ENCODE measurements at regions not wholly inside any gene's neighbourhood (a gene's known extent, or its start where the extent isn't known, plus 50 kb on each side); places are given as distances from the start of the nearest gene placed in this dataset.

DNA sequence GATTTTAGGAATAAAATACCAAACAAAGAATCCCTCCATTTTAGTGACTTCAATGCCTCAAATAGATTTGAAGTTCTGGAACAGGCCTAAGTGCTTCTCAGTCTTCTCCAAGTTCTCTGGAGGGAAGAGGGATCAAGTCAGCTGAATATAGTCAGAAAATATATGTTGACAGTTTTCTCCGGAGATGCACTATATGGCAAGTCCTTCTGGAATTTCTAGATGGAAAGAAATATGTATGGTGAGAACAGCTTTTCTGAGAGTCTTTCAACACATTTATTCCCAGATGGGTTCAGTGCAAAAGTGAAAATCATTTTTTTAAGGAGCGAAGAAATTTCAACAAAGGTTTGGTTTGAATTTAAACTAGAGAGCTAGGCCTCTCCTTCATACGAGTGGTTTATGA lies 317.4 kb upstream of the SLC30A5 start:
- Mint-ChIP-seq H3K4me3 (no peak overlapping the region), H3K27ac (no peak overlapping the region), H3K9me3 (no peaks in the 10 kb centered on the region), H3K27me3 (ENCODE audit: low read depth in 2 of 2) (no peaks in the 10 kb centered on the region), H3K36me3 (no peaks in the 10 kb centered on the region), H3K4me1 (no peaks in the 10 kb centered on the region)
- no peaks in the 10 kb centered on the region for H3K4me1 ChIP-seq (ENCODE audit: control insufficient read depth, insufficient read depth, low read length)
- H3K27me3 ChIP-seq (ENCODE audit: control insufficient read depth, insufficient read depth, low read length), result no peaks in the 10 kb centered on the region
- H3K36me3 ChIP-seq (ENCODE audit: control insufficient read depth, insufficient read depth, low read length), result no peaks in the 10 kb centered on the region
- DNase-seq (no peak), ATAC-seq (no peak)
- no peak overlapping the region for H3K27ac ChIP-seq (ENCODE audit: low read length)
- WGBS (ENCODE audit: insufficient coverage), result 100% methylated on average over 3 of the region's 3 CpGs
- H3K4me3 ChIP-seq (ENCODE audit: low read length), result no peak overlapping the region
- intact Hi-C loops (cut with micrococcal nuclease), result no loop called here
- H3K9me3 ChIP-seq (ENCODE audit: control insufficient read depth, insufficient read depth, low read length), result no peaks in the 10 kb centered on the region
- TF ChIP-seq, protein P1, sequence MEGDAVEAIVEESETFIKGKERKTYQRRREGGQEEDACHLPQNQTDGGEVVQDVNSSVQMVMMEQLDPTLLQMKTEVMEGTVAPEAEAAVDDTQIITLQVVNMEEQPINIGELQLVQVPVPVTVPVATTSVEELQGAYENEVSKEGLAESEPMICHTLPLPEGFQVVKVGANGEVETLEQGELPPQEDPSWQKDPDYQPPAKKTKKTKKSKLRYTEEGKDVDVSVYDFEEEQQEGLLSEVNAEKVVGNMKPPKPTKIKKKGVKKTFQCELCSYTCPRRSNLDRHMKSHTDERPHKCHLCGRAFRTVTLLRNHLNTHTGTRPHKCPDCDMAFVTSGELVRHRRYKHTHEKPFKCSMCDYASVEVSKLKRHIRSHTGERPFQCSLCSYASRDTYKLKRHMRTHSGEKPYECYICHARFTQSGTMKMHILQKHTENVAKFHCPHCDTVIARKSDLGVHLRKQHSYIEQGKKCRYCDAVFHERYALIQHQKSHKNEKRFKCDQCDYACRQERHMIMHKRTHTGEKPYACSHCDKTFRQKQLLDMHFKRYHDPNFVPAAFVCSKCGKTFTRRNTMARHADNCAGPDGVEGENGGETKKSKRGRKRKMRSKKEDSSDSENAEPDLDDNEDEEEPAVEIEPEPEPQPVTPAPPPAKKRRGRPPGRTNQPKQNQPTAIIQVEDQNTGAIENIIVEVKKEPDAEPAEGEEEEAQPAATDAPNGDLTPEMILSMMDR (IDR thresholded peaks at IDR 0.05), result no peak

DNA sequence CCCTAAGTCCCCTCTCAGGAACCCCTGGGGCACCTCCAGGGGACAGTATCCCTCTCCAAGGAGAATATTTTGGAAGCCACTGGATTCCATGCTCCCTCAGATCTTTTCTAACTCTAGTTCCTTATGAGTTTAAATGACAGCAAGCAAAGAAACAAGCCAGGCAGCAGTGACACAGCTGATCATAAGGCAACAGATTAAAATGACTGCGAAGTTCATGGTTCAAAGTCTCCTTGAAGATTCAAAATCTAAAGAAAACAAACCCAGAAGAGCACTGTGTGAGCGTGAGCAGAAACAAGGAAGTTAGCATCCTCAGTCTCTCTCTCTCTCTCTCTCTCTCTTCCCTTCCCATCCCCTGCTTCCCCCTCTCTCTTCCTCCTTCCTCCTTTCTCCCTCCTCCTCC lies 316.7 kb upstream of the SLC30A5 start:
- Mint-ChIP-seq H3K9me3 (no peaks in the 10 kb centered on the region), H3K36me3 (no peaks in the 10 kb centered on the region), H3K27me3 (ENCODE audit: low read depth in 2 of 2) (no peaks in the 10 kb centered on the region), H3K4me3 (no peak overlapping the region), H3K27ac (no peak overlapping the region), H3K4me1 (no peaks in the 10 kb centered on the region)
- Histone ChIP-seq H3K4me3 (ENCODE audit: low read length) (no peak overlapping the region), H3K4me1 (ENCODE audit: control insufficient read depth, insufficient read depth, low read length) (no peaks in the 10 kb centered on the region), H3K9me3 (ENCODE audit: control insufficient read depth, insufficient read depth, low read length) (no peaks in the 10 kb centered on the region), H3K27me3 (ENCODE audit: control insufficient read depth, insufficient read depth, low read length) (no peaks in the 10 kb centered on the region), H3K27ac (ENCODE audit: low read length) (no peak overlapping the region), H3K36me3 (ENCODE audit: control insufficient read depth, insufficient read depth, low read length) (no peaks in the 10 kb centered on the region)
- TF ChIP-seq, protein P1 (IDR thresholded peaks at IDR 0.05), result no peak
- intact Hi-C loops (cut with micrococcal nuclease), result no loop called here
- 93% methylated on average over 2 of the region's 2 CpGs for WGBS (ENCODE audit: insufficient coverage)
- DNase-seq (no peak), ATAC-seq (no peak)

DNA sequence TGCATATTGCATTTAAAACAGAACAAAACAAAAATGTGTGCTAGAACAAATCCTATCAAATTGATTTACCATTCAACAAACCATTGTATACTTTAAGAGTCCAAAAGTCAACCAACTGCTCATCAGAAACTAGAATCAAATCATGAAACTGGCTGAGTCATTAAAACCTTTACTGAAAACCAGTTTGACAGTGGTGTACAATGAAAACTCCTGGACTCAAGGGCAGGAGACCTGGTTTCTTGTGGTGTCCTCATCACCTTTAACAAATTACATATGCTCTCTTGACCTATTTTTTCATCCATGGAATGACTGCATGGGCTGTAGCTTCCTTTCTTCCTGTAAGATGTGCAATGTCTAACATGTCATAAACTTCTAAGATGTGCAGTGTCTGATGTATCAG lies 315.3 kb upstream of the SLC30A5 start:
- intact Hi-C loops (cut with micrococcal nuclease), result no loop called here
- Mint-ChIP-seq H3K27ac (no peak overlapping the region), H3K36me3 (no peaks in the 10 kb centered on the region), H3K4me3 (no peak overlapping the region), H3K9me3 (peaks cover 2 to 4% of the 10 kb centered on the region in 2 donors), H3K27me3 (ENCODE audit: low read depth in 2 of 2) (peaks cover 0 to 2% of the 10 kb centered on the region in 2 donors), H3K4me1 (no peaks in the 10 kb centered on the region)
- no peak overlapping the region for H3K4me3 ChIP-seq (ENCODE audit: low read length)
- DNase-seq (no peak), ATAC-seq (no peak)
- no peaks in the 10 kb centered on the region for H3K4me1 ChIP-seq (ENCODE audit: control insufficient read depth, insufficient read depth, low read length)
- H3K27me3 ChIP-seq (ENCODE audit: control insufficient read depth, insufficient read depth, low read length), result no peaks in the 10 kb centered on the region
- TF ChIP-seq, protein P1 (IDR thresholded peaks at IDR 0.05), result no peak
- H3K9me3 ChIP-seq (ENCODE audit: control insufficient read depth, insufficient read depth, low read length), result no peaks in the 10 kb centered on the region
- H3K36me3 ChIP-seq (ENCODE audit: control insufficient read depth, insufficient read depth, low read length), result no peaks in the 10 kb centered on the region
- no peak overlapping the region for H3K27ac ChIP-seq (ENCODE audit: low read length)

DNA sequence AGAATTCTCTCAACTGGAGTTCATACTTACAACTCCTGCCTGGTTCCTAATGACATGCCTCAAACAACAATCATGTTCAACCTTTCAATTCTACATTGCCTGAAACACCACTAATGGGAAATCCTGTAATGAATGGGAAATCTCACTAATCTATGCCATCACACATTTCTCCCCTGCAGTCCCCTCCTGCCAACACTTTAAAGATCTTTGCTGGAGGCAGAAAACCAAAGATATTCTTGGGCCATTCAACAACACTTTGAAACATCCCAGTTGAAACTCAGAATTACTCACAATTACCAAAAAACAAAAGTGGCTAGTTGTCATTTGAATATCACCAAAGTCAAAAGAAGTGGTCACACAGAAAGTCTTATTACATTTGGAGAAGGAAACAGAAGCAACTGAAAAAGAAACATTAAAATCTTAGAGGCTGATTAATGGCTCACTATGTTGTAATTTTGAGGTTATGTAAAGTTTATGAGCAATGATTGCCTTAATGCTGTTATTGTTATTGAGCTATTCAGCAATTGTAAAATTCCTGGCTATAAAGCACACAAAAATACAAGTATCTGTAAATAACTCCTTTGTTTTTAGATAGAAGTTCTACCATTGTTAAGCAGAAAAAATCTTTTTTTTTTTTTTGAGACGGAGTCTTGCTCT lies 313.4 kb upstream of the SLC30A5 start:
- peaks cover 2 to 10% of the 10 kb centered on the region in 2 donors for H3K27me3 Mint-ChIP-seq (ENCODE audit: low read depth in 2 of 2)
- no peaks in the 10 kb centered on the region for H3K9me3 ChIP-seq (ENCODE audit: control insufficient read depth, insufficient read depth, low read length)
- no peaks in the 10 kb centered on the region for H3K4me1 ChIP-seq (ENCODE audit: control insufficient read depth, insufficient read depth, low read length)
- H3K4me3 Mint-ChIP-seq, result no peak overlapping the region
- ATAC-seq (no peak), DNase-seq (no peak)
- no peaks in the 10 kb centered on the region for H3K36me3 ChIP-seq (ENCODE audit: control insufficient read depth, insufficient read depth, low read length)
- no peaks in the 10 kb centered on the region for H3K4me1 Mint-ChIP-seq
- peaks cover 2 to 4% of the 10 kb centered on the region in 2 donors for H3K9me3 Mint-ChIP-seq
- intact Hi-C loops (cut with micrococcal nuclease), result no loop called here
- TF ChIP-seq, protein P1 (IDR thresholded peaks at IDR 0.05), result no peak
- no peak overlapping the region for H3K27ac Mint-ChIP-seq
- no peak overlapping the region for H3K27ac ChIP-seq (ENCODE audit: low read length)
- no peak overlapping the region for H3K4me3 ChIP-seq (ENCODE audit: low read length)
- H3K27me3 ChIP-seq (ENCODE audit: control insufficient read depth, insufficient read depth, low read length), result no peaks in the 10 kb centered on the region
- no CpG with 5 or more reads among the region's 1 CpG for WGBS (ENCODE audit: insufficient coverage)
- H3K36me3 Mint-ChIP-seq, result no peaks in the 10 kb centered on the region
